Suprapubic skin (tissue), 4 donors: ENCODE measurements at regions not wholly inside any gene's neighbourhood (a gene's known extent, or its start where the extent isn't known, plus 50 kb on each side); places are given as distances from the start of the nearest gene placed in this dataset.

ENCODE experiments used
- DNase-seq, 2 donors: peaks; one replicate each; pipeline ENCODE4 v3.0.0-alpha.2; 2019; ENCODE audit warnings: low spot score in 2 of 2
- H3K27ac ChIP-seq: fragments of 200-600 bp; sonication (generic); one replicate; pipeline ENCODE4 v1.5.1; 2019
- H3K27me3 ChIP-seq: fragments of 200-600 bp; sonication (generic); one replicate; pipeline ENCODE4 v1.5.1; 2019
- H3K36me3 ChIP-seq: fragments of 200-600 bp; sonication (generic); one replicate; pipeline ENCODE4 v1.5.1; 2019
- H3K4me1 ChIP-seq: fragments of 200-600 bp; sonication (generic); one replicate; pipeline ENCODE4 v1.5.1; 2019
- H3K4me3 ChIP-seq: fragments of 200-600 bp; sonication (generic); one replicate; pipeline ENCODE4 v1.5.1; 2019; ENCODE audit warnings: mild to moderate bottlenecking
- H3K9me3 ChIP-seq: fragments of 200-600 bp; sonication (generic); one replicate; pipeline ENCODE4 v1.5.1; 2019
- CTCF ChIP-seq, 2 donors: fragments of 200-600 bp in 1 of 2; fragments of 450-650 bp in 1 of 2; sonication (generic) in 1 of 2; IDR thresholded peaks; one replicate each; pipeline ENCODE4 v1.5.1; 2016 to 2019; ENCODE audit warnings: antibody characterized with exemption in 2 of 2, mild to moderate bottlenecking in 1 of 2, moderate library complexity in 1 of 2
- EP300 ChIP-seq: sonication (generic); formaldehyde crosslinking; IDR thresholded peaks from one replicate; pipeline ENCODE4 v1.6.1; 2017; ENCODE audit warnings: antibody characterized with exemption
- POLR2A ChIP-seq, 2 donors: fragments of 450-650 bp; IDR thresholded peaks; one replicate each; pipeline ENCODE4 v1.6.1; 2017; ENCODE audit warnings: antibody characterized with exemption in 2 of 2, mild to moderate bottlenecking in 2 of 2, moderate library complexity in 2 of 2
- POLR2AphosphoS5 ChIP-seq, 3 donors: sonication (generic); formaldehyde crosslinking; IDR thresholded peaks; one replicate each; pipeline ENCODE4 v1.6.1; 2017; ENCODE audit warnings: antibody characterized with exemption in 3 of 3
- WGBS: methylation state at CpG from one replicate; pipeline ENCODE4 v1.1.5; 2018; 5-methylcytosine and 5-hydroxymethylcytosine counted together

- Histone ChIP-seq H3K9me3 (no peaks in the 10 kb centered on the region), H3K4me3 (no peak overlapping the region), H3K27me3 (no peaks in the 10 kb centered on the region), H3K27ac (no peak overlapping the region), H3K36me3 (no peaks in the 10 kb centered on the region), H3K4me1 (peaks cover 4% of the 10 kb centered on the region)
- no peak for DNase-seq
- no peak for TF ChIP-seq EP300
- TF ChIP-seq POLR2AphosphoS5 (IDR thresholded peaks at IDR 0.05): no peak
- TF ChIP-seq CTCF (IDR thresholded peaks at IDR 0.05): no peak
- TF ChIP-seq POLR2A (IDR thresholded peaks at IDR 0.05): no peak
- WGBS: 94% methylated on average over 2 of the region's 2 CpGs
Observed at GRCh38 chr9:81844131-81844567, 84.1 kb upstream of the SPATA31D4 start.

- no peak for TF ChIP-seq POLR2AphosphoS5 (IDR thresholded peaks at IDR 0.05)
- no peak for TF ChIP-seq EP300
- no peak for TF ChIP-seq POLR2A (IDR thresholded peaks at IDR 0.05)
- no peak for TF ChIP-seq CTCF (IDR thresholded peaks at IDR 0.05)
- Histone ChIP-seq H3K27me3 (no peaks in the 10 kb centered on the region), H3K9me3 (no peaks in the 10 kb centered on the region), H3K4me3 (no peak overlapping the region), H3K27ac (no peak overlapping the region), H3K4me1 (peaks cover 4% of the 10 kb centered on the region), H3K36me3 (no peaks in the 10 kb centered on the region)
- DNase-seq: no peak
- 43% methylated on average over 9 of the region's 9 CpGs for WGBS
Observed at GRCh38 chr9:81847181-81847915, 80.9 kb upstream of the SPATA31D4 start.

GRCh38 chr9:81848472-81848871 is 79.8 kb upstream of the SPATA31D4 start:
- TF ChIP-seq CTCF (IDR thresholded peaks at IDR 0.05) (no peak), POLR2A (IDR thresholded peaks at IDR 0.05) (no peak), POLR2AphosphoS5 (IDR thresholded peaks at IDR 0.05) (no peak), EP300 (no peak)
- WGBS: 39% methylated on average over 2 of the region's 2 CpGs

GRCh38 chr9:81849631-81850259 is 78.5 kb upstream of the SPATA31D4 start:
- H3K27me3 ChIP-seq: no peaks in the 10 kb centered on the region

More at GRCh38 chr9:81848472-81848871, 79.8 kb upstream of the SPATA31D4 start:
- Histone ChIP-seq H3K36me3 (no peaks in the 10 kb centered on the region), H3K4me1 (no peaks in the 10 kb centered on the region), H3K27me3 (no peaks in the 10 kb centered on the region), H3K9me3 (no peaks in the 10 kb centered on the region), H3K4me3 (no peak overlapping the region), H3K27ac (no peak overlapping the region)
- DNase-seq: no peak

More at GRCh38 chr9:81849631-81850259, 78.5 kb upstream of the SPATA31D4 start:
- no peak overlapping the region for H3K4me3 ChIP-seq
- TF ChIP-seq CTCF (IDR thresholded peaks at IDR 0.05) (no peak), POLR2AphosphoS5 (IDR thresholded peaks at IDR 0.05) (no peak), POLR2A (IDR thresholded peaks at IDR 0.05) (no peak), EP300 (no peak)
- WGBS: 77% methylated on average over 8 of the region's 8 CpGs
- no peaks in the 10 kb centered on the region for H3K9me3 ChIP-seq
- no peak overlapping the region for H3K27ac ChIP-seq
- DNase-seq: no peak
- H3K4me1 ChIP-seq: no peaks in the 10 kb centered on the region
- H3K36me3 ChIP-seq: no peaks in the 10 kb centered on the region
